ENCODE measurements at regions not wholly inside any gene's neighbourhood (a gene's known extent, or its start where the extent isn't known, plus 50 kb on each side); places are given as distances from the start of the nearest gene placed in this dataset.

- TF ChIP-seq EP300 (IDR thresholded peaks at IDR 0.05) (no peak), POLR2AphosphoS5 (IDR thresholded peaks at IDR 0.05) (no peak), POLR2A (IDR thresholded peaks at IDR 0.05) (no peak), CTCF (IDR thresholded peaks at IDR 0.05) (no peak)
- peaks cover 9% of the 10 kb centered on the region for H3K4me1 ChIP-seq
- DNase-seq (ENCODE audit: low spot score in 2 of 2): no peak
- WGBS: 69% methylated on average over 2 of the region's 2 CpGs
- no peak overlapping the region for H3K27ac ChIP-seq
- no peaks in the 10 kb centered on the region for H3K27me3 ChIP-seq
- no peaks in the 10 kb centered on the region for H3K9me3 ChIP-seq
- no peak overlapping the region for H3K4me3 ChIP-seq
- H3K36me3 ChIP-seq: no peaks in the 10 kb centered on the region
These were observed 100.2 kb downstream of the SIPA1L2 start for GRCh38 chr1:232529747-232530146.

DNA sequence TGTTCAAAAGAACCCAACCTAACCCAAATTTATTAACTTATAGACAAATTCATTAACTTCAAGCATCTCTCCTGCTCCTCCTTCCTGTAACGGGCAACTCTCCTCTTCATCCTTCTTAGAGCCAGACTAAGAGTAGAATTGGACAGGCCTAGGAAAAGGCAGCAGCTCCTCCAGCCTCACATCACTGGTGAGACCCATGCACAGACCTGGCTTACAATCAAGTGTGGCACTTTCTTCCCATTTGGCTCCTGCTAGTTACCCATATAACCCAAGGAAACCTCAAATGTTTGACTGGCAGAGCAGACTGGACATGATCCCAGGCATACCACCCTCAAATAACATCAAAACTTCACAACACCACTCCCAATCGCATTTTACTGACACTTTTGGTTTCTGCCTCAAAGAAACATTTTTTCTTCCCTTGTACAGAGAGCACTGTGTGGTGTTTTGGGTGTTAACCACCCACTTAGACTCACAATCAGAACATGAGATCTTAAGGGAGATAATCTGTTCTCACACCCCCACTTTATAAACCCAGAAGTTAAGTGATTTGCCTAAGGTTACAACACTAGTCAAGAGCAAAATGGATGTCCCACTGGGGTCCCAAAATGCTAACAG, 101.4 kb downstream of the SIPA1L2 start:
- no peaks in the 10 kb centered on the region for H3K36me3 ChIP-seq
- no peaks in the 10 kb centered on the region for H3K9me3 ChIP-seq
- H3K4me1 ChIP-seq: peaks cover 14% of the 10 kb centered on the region
- no peak for DNase-seq (ENCODE audit: low spot score in 2 of 2)
- no peaks in the 10 kb centered on the region for H3K27me3 ChIP-seq
- TF ChIP-seq POLR2AphosphoS5 (IDR thresholded peaks at IDR 0.05) (no peak), POLR2A (IDR thresholded peaks at IDR 0.05) (no peak), EP300 (IDR thresholded peaks at IDR 0.05) (no peak), CTCF (IDR thresholded peaks at IDR 0.05) (no peak)
- no peak overlapping the region for H3K27ac ChIP-seq
- H3K4me3 ChIP-seq: no peak overlapping the region
- WGBS: 73% methylated on average over 2 of the region's 2 CpGs

DNA sequence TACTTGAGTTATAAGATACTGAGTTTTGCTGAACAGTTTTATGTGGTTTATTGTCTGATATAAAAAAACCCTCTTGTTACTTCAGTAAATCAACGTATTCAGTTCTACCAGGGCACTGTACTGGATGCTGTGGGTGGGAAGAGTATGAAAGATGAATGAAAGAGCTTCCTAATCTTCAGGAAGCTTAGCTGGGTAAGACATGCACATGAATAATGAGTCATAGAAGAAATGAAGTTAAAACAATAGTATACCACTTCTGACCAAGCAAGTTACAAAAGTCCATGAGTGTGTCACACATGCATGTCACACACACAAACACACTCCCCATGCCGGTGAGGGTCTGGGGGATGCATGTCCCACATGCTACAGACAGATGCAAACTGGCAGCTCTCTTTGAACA, 105.9 kb downstream of the SIPA1L2 start:
- Histone ChIP-seq H3K4me1 (peaks cover 15% of the 10 kb centered on the region), H3K27ac (no peak overlapping the region)

GRCh38 chr1:232522189-232522588, 107.7 kb downstream of the SIPA1L2 start:
- WGBS: 100% methylated on average over 1 of the region's 1 CpG

More for the DNA sequence above, 105.9 kb downstream of the SIPA1L2 start:
- no peak for DNase-seq (ENCODE audit: low spot score in 2 of 2)
- Histone ChIP-seq H3K36me3 (no peaks in the 10 kb centered on the region), H3K9me3 (no peaks in the 10 kb centered on the region), H3K4me3 (no peak overlapping the region), H3K27me3 (no peaks in the 10 kb centered on the region)
- WGBS: 67% methylated on average over 2 of the region's 2 CpGs
- TF ChIP-seq CTCF (IDR thresholded peaks at IDR 0.05): no peak
- TF ChIP-seq EP300 (IDR thresholded peaks at IDR 0.05): no peak
- no peak for TF ChIP-seq POLR2AphosphoS5 (IDR thresholded peaks at IDR 0.05)
- no peak for TF ChIP-seq POLR2A (IDR thresholded peaks at IDR 0.05)

GRCh38 chr1:232521660-232522059, 108.3 kb downstream of the SIPA1L2 start:
- no peaks in the 10 kb centered on the region for H3K27me3 ChIP-seq
- H3K4me3 ChIP-seq: no peak overlapping the region
- no peak overlapping the region for H3K27ac ChIP-seq
- H3K4me1 ChIP-seq: peaks cover 9% of the 10 kb centered on the region
- H3K36me3 ChIP-seq: no peaks in the 10 kb centered on the region
- DNase-seq (ENCODE audit: low spot score in 2 of 2): no peak
- H3K9me3 ChIP-seq: no peaks in the 10 kb centered on the region
- TF ChIP-seq POLR2AphosphoS5 (IDR thresholded peaks at IDR 0.05): no peak
- no peak for TF ChIP-seq EP300 (IDR thresholded peaks at IDR 0.05)
- no peak for TF ChIP-seq CTCF (IDR thresholded peaks at IDR 0.05)
- TF ChIP-seq POLR2A (IDR thresholded peaks at IDR 0.05): no peak
- WGBS: 88% methylated on average over 1 of the region's 1 CpG

More at GRCh38 chr1:232522189-232522588, 107.7 kb downstream of the SIPA1L2 start:
- no peak for DNase-seq (ENCODE audit: low spot score in 2 of 2)
- Histone ChIP-seq H3K27me3 (no peaks in the 10 kb centered on the region), H3K27ac (no peak overlapping the region), H3K9me3 (no peaks in the 10 kb centered on the region), H3K36me3 (no peaks in the 10 kb centered on the region), H3K4me1 (peaks cover 9% of the 10 kb centered on the region), H3K4me3 (no peak overlapping the region)
- no peak for TF ChIP-seq EP300 (IDR thresholded peaks at IDR 0.05)
- TF ChIP-seq CTCF (IDR thresholded peaks at IDR 0.05): no peak
- no peak for TF ChIP-seq POLR2A (IDR thresholded peaks at IDR 0.05)
- no peak for TF ChIP-seq POLR2AphosphoS5 (IDR thresholded peaks at IDR 0.05)
